Fibroblast of lung (primary cell): ENCODE measurements at regions not wholly inside any gene's neighbourhood (a gene's known extent, or its start where the extent isn't known, plus 50 kb on each side); places are given as distances from the start of the nearest gene placed in this dataset.

Experiments used
- DNase-seq, 2 donors: peaks; one replicate each; pipeline versions ENCODE4 v3.0.0 to v3.0.0-alpha.2; 2010; ENCODE audit warnings: low read depth in 2 of 2
- H2AFZ ChIP-seq: 2 replicates; pipeline ENCODE4 v1.5.1; 2012; ENCODE audit warnings: low read length, control low read depth, inconsistent platforms
- H3K27ac ChIP-seq: 2 replicates; pipeline ENCODE4 v1.5.1; 2011; ENCODE audit warnings: low read length, control low read depth; ENCODE audit not compliant: insufficient read depth
- H3K27me3 ChIP-seq: 2 replicates; pipeline ENCODE4 v1.5.1; 2011; ENCODE audit warnings: mild to moderate bottlenecking, low read length; ENCODE audit not compliant: control insufficient read depth, insufficient read depth
- H3K36me3 ChIP-seq: 2 replicates; pipeline ENCODE4 v1.5.1; 2011; ENCODE audit warnings: low read length; ENCODE audit not compliant: control insufficient read depth, insufficient read depth
- H3K4me1 ChIP-seq: 2 replicates; pipeline ENCODE4 v1.5.1; 2011; ENCODE audit warnings: low read length; ENCODE audit not compliant: control insufficient read depth, insufficient read depth; ENCODE audit errors: extremely low read depth
- H3K4me2 ChIP-seq: 2 replicates; pipeline ENCODE4 v1.5.1; 2011; ENCODE audit warnings: low read length, control low read depth; ENCODE audit not compliant: insufficient read depth; ENCODE audit errors: extremely low read depth
- H3K4me3 ChIP-seq, 4 experiments: fragments of 200-600 bp in 1 of 4; sonication (generic) in 1 of 4; replicated peaks in 1 of 4; 2 replicates each; pipeline ENCODE4 v1.5.1; 2011 to 2016; ENCODE audit warnings: low read length in 4 of 4, low read depth in 3 of 4, mild to moderate bottlenecking in 3 of 4, control low read depth in 2 of 4, inconsistent platforms in 1 of 4, mixed read lengths in 1 of 4; ENCODE audit not compliant: insufficient read depth in 1 of 4; ENCODE audit errors: control extremely low read depth in 1 of 4
- H3K79me2 ChIP-seq: 2 replicates; pipeline ENCODE4 v1.5.1; 2012; ENCODE audit warnings: mild to moderate bottlenecking, low read length, inconsistent platforms; ENCODE audit not compliant: control insufficient read depth, insufficient read depth
- H3K9ac ChIP-seq: 2 replicates; pipeline ENCODE4 v1.5.1; 2011; ENCODE audit warnings: mild to moderate bottlenecking, low read length, control low read depth; ENCODE audit not compliant: insufficient read depth
- H3K9me3 ChIP-seq: 2 replicates; pipeline ENCODE4 v1.5.1; 2012; ENCODE audit warnings: low read depth, low read length; ENCODE audit not compliant: control insufficient read depth, insufficient read depth
- H4K20me1 ChIP-seq: 2 replicates; pipeline ENCODE4 v1.5.1; 2011; ENCODE audit warnings: low read length; ENCODE audit not compliant: control insufficient read depth, insufficient read depth; ENCODE audit errors: extremely low read depth
- EZH2 ChIP-seq: IDR thresholded peaks from 2 replicates; pipeline ENCODE4 v1.5.1; 2012; ENCODE audit warnings: low read length, control low read depth, mild to moderate bottlenecking; ENCODE audit errors: missing control alignments
- TF ChIP-seq, protein P1 (sequence below), 2 donors: IDR thresholded peaks in 1 of 2; conservative IDR thresholded peaks in 1 of 2; 1 replicate in 1 of 2; 2 replicates in 1 of 2; pipeline ENCODE4 v1.5.1; 2011 to 2012; ENCODE audit warnings: low read length in 2 of 2, control low read depth in 1 of 2, inconsistent platforms in 1 of 2, low read depth in 1 of 2, mild to moderate bottlenecking in 1 of 2

DNA sequence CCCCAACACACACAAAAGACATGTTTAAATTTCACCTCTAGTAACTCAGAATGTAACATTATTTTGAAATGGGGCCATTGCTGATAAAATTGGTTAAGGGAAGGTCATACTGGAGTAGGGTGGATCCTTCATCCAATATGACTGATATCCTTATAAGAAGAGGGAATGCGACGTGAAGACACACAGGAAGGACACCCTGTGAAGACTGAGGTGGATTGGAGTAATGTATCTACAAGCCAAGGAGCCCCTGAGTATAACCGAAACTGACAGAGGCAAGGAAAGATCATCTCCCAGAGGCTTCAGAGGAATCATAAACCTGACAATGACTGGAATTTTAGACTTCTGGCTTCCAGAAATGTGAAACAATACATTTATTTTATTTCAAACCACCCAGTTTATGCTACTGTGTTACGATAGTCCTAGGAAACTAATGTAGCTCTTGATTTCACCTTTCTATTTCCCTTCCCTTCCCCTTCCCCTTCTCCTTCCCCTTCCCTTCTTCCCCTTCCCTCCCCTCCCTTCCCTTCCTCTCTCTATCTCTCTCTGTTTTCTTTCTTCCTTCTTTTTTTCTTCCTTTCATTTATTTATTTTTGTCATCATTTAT, 1775.4 kb downstream of the LRRC4C start:
- Histone ChIP-seq H3K9me3 (no peaks in the 10 kb centered on the region), H3K4me1 (no peaks in the 10 kb centered on the region), H3K9ac (no peak overlapping the region), H3K27ac (no peak overlapping the region), H3K4me3 (no peak overlapping the region), H3K79me2 (no peaks in the 10 kb centered on the region), H2AFZ (no peak overlapping the region), H3K36me3 (no peaks in the 10 kb centered on the region), H4K20me1 (no peaks in the 10 kb centered on the region), H3K4me2 (no peak overlapping the region), H3K27me3 (no peaks in the 10 kb centered on the region)
- TF ChIP-seq, protein P1, sequence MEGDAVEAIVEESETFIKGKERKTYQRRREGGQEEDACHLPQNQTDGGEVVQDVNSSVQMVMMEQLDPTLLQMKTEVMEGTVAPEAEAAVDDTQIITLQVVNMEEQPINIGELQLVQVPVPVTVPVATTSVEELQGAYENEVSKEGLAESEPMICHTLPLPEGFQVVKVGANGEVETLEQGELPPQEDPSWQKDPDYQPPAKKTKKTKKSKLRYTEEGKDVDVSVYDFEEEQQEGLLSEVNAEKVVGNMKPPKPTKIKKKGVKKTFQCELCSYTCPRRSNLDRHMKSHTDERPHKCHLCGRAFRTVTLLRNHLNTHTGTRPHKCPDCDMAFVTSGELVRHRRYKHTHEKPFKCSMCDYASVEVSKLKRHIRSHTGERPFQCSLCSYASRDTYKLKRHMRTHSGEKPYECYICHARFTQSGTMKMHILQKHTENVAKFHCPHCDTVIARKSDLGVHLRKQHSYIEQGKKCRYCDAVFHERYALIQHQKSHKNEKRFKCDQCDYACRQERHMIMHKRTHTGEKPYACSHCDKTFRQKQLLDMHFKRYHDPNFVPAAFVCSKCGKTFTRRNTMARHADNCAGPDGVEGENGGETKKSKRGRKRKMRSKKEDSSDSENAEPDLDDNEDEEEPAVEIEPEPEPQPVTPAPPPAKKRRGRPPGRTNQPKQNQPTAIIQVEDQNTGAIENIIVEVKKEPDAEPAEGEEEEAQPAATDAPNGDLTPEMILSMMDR (conservative IDR thresholded peaks at IDR 0.05 in 1 of 2, IDR thresholded peaks at IDR 0.05 in 1 of 2; ENCODE audit: low read depth in 1 of 2, low read length in 2 of 2) = no peak
- TF ChIP-seq EZH2 = no peak
- no peak for DNase-seq

DNA sequence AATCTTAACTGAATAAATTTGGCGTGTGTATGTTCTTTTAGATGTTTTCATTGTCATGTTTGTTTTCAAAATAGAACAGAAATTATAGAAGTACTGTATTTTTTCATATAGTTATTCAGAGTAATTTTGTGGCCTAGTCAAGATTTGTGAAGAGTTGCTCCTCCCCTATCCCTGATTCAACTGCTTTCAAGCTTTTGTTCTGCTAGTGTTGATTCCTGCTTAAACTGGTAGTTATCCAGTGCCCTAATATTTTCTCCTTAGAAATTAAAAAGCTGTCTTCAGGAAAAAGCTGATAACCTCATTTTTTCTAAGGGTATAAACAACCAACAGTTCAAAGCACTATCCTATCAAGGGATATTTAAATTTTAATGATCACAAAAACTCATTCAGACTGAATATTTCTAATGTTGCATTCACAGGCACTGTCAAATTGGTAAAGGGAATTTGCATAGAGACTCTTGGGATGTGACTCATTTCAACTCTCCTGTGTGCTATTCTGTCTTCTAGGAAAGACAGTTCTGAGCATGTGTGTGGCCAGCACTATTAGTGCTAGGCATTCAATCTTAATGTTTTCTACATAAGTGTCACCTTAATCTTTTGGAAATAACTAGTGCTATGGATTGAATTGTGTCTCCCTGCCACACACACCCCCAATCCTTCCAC, 1776.0 kb downstream of the LRRC4C start:
- no peak for DNase-seq
- no peaks in the 10 kb centered on the region for H3K27me3 ChIP-seq
- no peak for TF ChIP-seq EZH2
- TF ChIP-seq, protein P1 (conservative IDR thresholded peaks at IDR 0.05 in 1 of 2, IDR thresholded peaks at IDR 0.05 in 1 of 2; ENCODE audit: low read depth in 1 of 2, low read length in 2 of 2) = no peak

DNA sequence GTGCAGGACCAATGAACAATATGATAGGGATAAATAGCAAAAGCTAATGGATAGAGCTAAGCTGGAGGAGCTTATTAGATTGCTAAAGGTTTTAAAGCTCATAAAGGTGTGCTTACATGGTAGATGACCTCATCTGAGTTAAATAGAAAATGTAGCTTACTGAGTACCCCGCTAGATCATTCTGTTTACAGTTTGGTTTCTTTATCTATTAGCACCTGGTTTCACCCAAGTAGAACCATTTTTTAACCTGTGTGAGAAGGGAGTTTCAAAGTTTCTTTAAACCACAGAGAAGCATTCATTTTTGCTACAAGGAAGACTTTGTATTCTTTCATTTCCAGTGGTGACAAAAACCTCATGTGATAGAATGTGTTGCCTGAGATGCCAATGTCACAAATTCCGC, 1778.0 kb downstream of the LRRC4C start:
- Histone ChIP-seq H3K79me2 (no peaks in the 10 kb centered on the region), H2AFZ (no peak overlapping the region), H3K27ac (no peak overlapping the region), H3K9me3 (no peaks in the 10 kb centered on the region), H3K9ac (no peak overlapping the region), H3K27me3 (no peaks in the 10 kb centered on the region), H4K20me1 (no peaks in the 10 kb centered on the region), H3K4me2 (no peak overlapping the region), H3K4me1 (no peaks in the 10 kb centered on the region), H3K4me3 (no peak overlapping the region), H3K36me3 (no peaks in the 10 kb centered on the region)
- DNase-seq = no peak
- TF ChIP-seq, protein P1 (conservative IDR thresholded peaks at IDR 0.05 in 1 of 2, IDR thresholded peaks at IDR 0.05 in 1 of 2; ENCODE audit: low read depth in 1 of 2, low read length in 2 of 2) = no peak
- TF ChIP-seq EZH2 = no peak

More for the DNA sequence above, 1776.0 kb downstream of the LRRC4C start:
- Histone ChIP-seq H3K4me1 (no peaks in the 10 kb centered on the region), H3K4me3 (no peak overlapping the region), H3K9me3 (no peaks in the 10 kb centered on the region), H4K20me1 (no peaks in the 10 kb centered on the region), H2AFZ (no peak overlapping the region), H3K9ac (no peak overlapping the region), H3K79me2 (no peaks in the 10 kb centered on the region), H3K4me2 (no peak overlapping the region), H3K27ac (no peak overlapping the region), H3K36me3 (no peaks in the 10 kb centered on the region)
